ENCODE measurements at regions not wholly inside any gene's neighbourhood (a gene's known extent, or its start where the extent isn't known, plus 50 kb on each side); places are given as distances from the start of the nearest gene placed in this dataset.
"Not testable (repeated sequence)": the region's sequence is repeated elsewhere in the genome, so short reads cannot be mapped to it uniquely, and the experiment has no call there.

DNA sequence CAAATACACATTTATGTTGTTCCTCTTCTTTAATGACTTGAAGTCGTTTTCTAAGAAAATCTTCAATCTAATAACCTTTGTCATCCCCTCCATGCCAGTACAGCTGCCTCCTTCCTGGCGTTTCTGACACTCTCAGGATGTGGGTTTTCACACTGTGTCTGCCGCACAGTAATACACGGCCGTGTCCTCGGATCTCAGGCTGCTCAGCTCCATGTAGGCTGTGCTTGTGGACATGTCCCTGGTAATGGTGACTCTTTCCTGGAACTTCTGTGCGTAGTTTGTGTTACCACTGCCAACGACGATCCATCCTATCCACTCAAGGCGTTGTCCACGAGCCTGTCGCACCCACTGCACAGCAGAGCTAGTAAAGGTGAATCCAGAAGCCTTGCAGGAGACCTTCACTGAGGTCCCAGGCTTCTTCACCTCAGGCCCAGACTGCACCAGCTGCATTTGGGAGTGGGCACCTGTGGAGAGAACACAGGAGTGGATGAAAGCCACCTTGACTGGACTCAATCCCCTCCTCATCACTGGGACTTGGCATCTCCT lies 1095.9 kb downstream of the TMEM121 start:
- H3K27ac Mint-ChIP-seq = no peak overlapping the region
- H3K9me3 Mint-ChIP-seq = peaks cover 68% of the 10 kb centered on the region

DNA sequence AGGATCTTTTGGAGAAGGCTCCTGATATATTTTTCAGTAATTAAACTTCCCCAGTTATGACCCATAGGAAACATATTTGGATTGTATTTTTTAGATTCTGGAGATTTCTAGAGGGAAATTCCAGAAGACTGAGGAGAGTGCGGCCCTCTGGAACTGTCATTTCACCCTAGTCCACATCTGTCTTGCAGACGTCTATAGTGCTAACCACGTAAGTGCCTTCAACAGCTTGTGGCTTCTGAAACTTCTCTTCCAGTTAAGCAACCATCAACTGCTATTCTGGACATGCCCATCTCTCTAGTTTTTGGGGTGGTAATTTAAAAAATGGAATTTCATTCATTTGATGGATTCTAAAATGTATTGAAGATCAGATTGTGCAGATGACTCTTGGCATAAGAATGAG lies 1098.8 kb downstream of the TMEM121 start:
- TF ChIP-seq, protein P1, sequence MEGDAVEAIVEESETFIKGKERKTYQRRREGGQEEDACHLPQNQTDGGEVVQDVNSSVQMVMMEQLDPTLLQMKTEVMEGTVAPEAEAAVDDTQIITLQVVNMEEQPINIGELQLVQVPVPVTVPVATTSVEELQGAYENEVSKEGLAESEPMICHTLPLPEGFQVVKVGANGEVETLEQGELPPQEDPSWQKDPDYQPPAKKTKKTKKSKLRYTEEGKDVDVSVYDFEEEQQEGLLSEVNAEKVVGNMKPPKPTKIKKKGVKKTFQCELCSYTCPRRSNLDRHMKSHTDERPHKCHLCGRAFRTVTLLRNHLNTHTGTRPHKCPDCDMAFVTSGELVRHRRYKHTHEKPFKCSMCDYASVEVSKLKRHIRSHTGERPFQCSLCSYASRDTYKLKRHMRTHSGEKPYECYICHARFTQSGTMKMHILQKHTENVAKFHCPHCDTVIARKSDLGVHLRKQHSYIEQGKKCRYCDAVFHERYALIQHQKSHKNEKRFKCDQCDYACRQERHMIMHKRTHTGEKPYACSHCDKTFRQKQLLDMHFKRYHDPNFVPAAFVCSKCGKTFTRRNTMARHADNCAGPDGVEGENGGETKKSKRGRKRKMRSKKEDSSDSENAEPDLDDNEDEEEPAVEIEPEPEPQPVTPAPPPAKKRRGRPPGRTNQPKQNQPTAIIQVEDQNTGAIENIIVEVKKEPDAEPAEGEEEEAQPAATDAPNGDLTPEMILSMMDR (IDR thresholded peaks at IDR 0.05) = no peak
- no peak overlapping the region for H3K27ac Mint-ChIP-seq
- H3K4me1 Mint-ChIP-seq (ENCODE audit: low read depth) = no peaks in the 10 kb centered on the region
- no peaks in the 10 kb centered on the region for H3K36me3 Mint-ChIP-seq (ENCODE audit: low read depth)
- no peak overlapping the region for H3K4me3 Mint-ChIP-seq
- peaks cover 59% of the 10 kb centered on the region for H3K9me3 Mint-ChIP-seq
- peaks cover 3% of the 10 kb centered on the region; the same call in 1 of the 2 replicates for H3K27me3 Mint-ChIP-seq (ENCODE audit: insufficient read depth)
- DNase-seq = no peak

More for the DNA sequence above, 1095.9 kb downstream of the TMEM121 start:
- Mint-ChIP-seq H3K27me3 (ENCODE audit: insufficient read depth) (peaks cover 3% of the 10 kb centered on the region; the same call in 1 of the 2 replicates), H3K36me3 (ENCODE audit: low read depth) (no peaks in the 10 kb centered on the region), H3K4me3 (no peak overlapping the region), H3K4me1 (ENCODE audit: low read depth) (no peaks in the 10 kb centered on the region)
- DNase-seq = no peak
- TF ChIP-seq, protein P1 (IDR thresholded peaks at IDR 0.05) = no peak

DNA sequence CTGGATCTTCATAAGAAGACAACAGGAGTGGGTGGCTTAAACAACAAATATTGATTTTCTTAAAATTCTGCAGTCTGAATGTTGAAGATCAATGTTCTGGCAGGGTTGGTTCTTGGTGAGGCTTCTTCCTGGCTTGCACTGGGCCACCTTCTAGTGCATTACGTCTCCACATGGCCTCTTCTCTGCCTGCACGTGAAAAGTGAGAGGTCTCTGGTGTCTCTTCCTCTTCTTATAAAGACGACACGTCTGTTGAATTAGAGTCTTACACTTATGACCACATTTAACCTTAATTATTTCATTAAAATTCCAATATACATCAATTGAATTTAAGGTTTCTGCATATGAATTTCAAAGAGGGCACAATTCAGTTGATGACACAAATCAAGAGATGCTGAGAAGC lies 1100.1 kb downstream of the TMEM121 start:
- not testable (repeated sequence) for H3K36me3 Mint-ChIP-seq (ENCODE audit: low read depth); H3K4me3 Mint-ChIP-seq; DNase-seq; H3K27me3 Mint-ChIP-seq (ENCODE audit: insufficient read depth); H3K4me1 Mint-ChIP-seq (ENCODE audit: low read depth); H3K27ac Mint-ChIP-seq
- H3K9me3 Mint-ChIP-seq = peaks cover 69% of the 10 kb centered on the region

DNA sequence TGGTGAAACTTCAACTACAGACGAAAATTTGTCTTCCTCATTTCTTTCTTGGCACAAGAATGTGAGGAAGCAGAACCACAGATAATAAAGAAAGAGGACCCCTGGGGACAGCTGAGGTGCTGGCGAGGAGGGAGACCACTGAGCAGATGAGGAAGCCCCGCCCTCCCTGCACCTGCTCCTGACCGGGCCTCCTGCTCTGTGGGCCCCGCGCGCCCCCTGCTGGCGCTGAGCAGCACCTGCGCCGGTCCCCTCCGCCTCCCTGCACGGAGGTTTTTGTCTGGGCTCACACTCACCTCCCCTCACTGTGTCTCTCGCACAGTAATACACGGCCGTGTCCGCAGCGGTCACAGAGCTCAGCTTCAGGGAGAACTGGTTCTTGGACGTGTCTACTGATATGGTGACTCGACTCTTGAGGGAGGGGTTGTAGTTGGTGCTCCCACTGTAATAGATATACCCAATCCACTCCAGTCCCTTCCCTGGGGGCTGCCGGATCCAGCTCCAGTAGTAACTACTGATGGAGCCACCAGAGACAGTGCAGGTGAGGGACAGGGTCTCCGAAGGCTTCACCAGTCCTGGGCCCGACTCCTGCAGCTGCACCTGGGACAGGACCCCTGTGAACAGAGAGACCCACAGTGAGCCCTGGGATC lies 1100.7 kb downstream of the TMEM121 start:
- TF ChIP-seq, protein P1 (IDR thresholded peaks at IDR 0.05) = peak; percentile 15; the same call in 1 of the 2 replicates
- H3K4me1 Mint-ChIP-seq (ENCODE audit: low read depth); H3K36me3 Mint-ChIP-seq (ENCODE audit: low read depth); H3K4me3 Mint-ChIP-seq; H3K27me3 Mint-ChIP-seq (ENCODE audit: insufficient read depth); DNase-seq; H3K27ac Mint-ChIP-seq: not testable (repeated sequence)
- peaks cover 69% of the 10 kb centered on the region for H3K9me3 Mint-ChIP-seq

DNA sequence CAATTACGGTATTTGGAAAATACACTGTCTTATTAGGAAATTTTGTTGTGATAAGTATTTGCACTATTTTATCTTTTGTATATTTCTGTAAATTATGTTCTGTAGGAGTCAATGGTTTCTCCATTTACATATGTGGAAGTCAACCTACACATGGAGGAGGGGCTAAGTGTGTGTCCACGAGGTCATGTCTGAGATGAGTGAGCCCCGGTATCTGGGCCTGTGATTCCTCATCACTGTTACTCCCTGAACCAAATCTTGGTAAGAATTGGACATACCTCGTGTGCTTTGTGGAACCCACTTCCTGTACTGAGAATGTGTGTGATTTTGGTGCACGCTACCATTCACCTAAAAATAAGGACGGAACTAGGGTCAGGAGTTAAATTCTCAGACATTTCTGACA lies 1105.5 kb downstream of the TMEM121 start:
- Mint-ChIP-seq H3K27me3 (ENCODE audit: insufficient read depth) (peaks cover 2% of the 10 kb centered on the region; the same call in 1 of the 2 replicates), H3K9me3 (peaks cover 65% of the 10 kb centered on the region), H3K36me3 (ENCODE audit: low read depth) (no peaks in the 10 kb centered on the region), H3K27ac (no peak overlapping the region), H3K4me1 (ENCODE audit: low read depth) (no peaks in the 10 kb centered on the region), H3K4me3 (no peak overlapping the region)
- TF ChIP-seq, protein P1 (IDR thresholded peaks at IDR 0.05) = no peak
- no peak for DNase-seq

DNA sequence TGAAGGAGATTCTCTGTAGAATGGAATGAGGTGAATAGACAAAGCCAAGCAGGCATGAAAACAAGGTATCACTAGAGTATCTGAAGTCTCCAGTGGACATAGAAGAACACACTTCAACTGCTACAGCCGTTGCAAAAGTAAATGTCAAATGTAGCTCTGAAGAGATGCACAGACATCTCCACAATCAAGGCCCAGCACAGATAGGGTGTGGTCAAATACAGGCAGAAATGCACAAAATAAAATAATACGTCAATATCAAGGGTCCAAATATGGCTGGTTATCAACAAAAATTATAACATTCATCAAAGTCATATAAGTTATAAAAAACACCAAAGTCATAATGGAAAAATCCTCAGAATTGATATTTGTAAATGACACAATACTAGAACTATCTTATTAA lies 1107.3 kb downstream of the TMEM121 start:
- no peaks in the 10 kb centered on the region for H3K4me1 Mint-ChIP-seq (ENCODE audit: low read depth)
- TF ChIP-seq, protein P1 (IDR thresholded peaks at IDR 0.05) = no peak
- peaks cover 68% of the 10 kb centered on the region for H3K9me3 Mint-ChIP-seq
- H3K27me3 Mint-ChIP-seq (ENCODE audit: insufficient read depth) = peaks cover 2% of the 10 kb centered on the region; the same call in 1 of the 2 replicates
- H3K4me3 Mint-ChIP-seq = no peak overlapping the region
- H3K36me3 Mint-ChIP-seq (ENCODE audit: low read depth) = no peaks in the 10 kb centered on the region
- DNase-seq = no peak
- no peak overlapping the region for H3K27ac Mint-ChIP-seq
